B cell (primary cell): ENCODE measurements at regions not wholly inside any gene's neighbourhood (a gene's known extent, or its start where the extent isn't known, plus 50 kb on each side); places are given as distances from the start of the nearest gene placed in this dataset.

Experiments
- ATAC-seq: fragments of 200-7000 bp; cut with Tn5 transposase; one replicate; pipeline ENCODE4 v1.10.0; 2021; ENCODE audit warnings: low read depth, mild to moderate bottlenecking, moderate number of reproducible peaks, moderate library complexity
- CTCF ChIA-PET: fragments of 350-600 bp; sonication (Branson Sonifier 250); formaldehyde crosslinking; loops from one replicate; lab custom pipeline; 2021; ENCODE audit warnings: antibody characterized with exemption, inconsistent platforms; lab: Charles Lee
- POLR2A ChIA-PET: fragments of 350-600 bp; sonication (Branson Sonifier 250); formaldehyde crosslinking; loops from one replicate; lab custom pipeline; 2021; ENCODE audit warnings: antibody characterized with exemption; lab: Charles Lee
- DNase-seq: peaks from one replicate; pipeline ENCODE4 v3.0.0; 2013
- H2AFZ ChIP-seq: 2 replicates; pipeline ENCODE4 v1.6.1; 2012; ENCODE audit warnings: mild to moderate bottlenecking, low read depth, low read length; ENCODE audit not compliant: insufficient read depth, poor library complexity, severe bottlenecking
- H3K27ac ChIP-seq, 2 donors: 1 replicate in 1 of 2; 2 replicates in 1 of 2; pipeline ENCODE4 v1.5.1; 2012 to 2013; ENCODE audit warnings: low read length in 2 of 2, mild to moderate bottlenecking in 2 of 2, moderate library complexity in 1 of 2
- H3K27me3 ChIP-seq, 4 experiments: fragments of 200-600 bp in 1 of 4; sonication (generic) in 1 of 4; replicated peaks in 1 of 4; 1 replicate in 2 of 4; 2 replicates in 2 of 4; pipeline versions ENCODE4 v1.6.1 to v1.7.0; 2013 to 2016; ENCODE audit warnings: low read length in 3 of 4, mild to moderate bottlenecking in 2 of 4, mixed read lengths in 1 of 4, moderate library complexity in 1 of 4; ENCODE audit not compliant: insufficient read depth in 4 of 4, control insufficient read depth in 3 of 4; ENCODE audit errors: control extremely low read depth in 1 of 4
- H3K36me3 ChIP-seq, 2 experiments: replicated peaks in 1 of 2; 1 replicate in 1 of 2; 2 replicates in 1 of 2; pipeline versions ENCODE4 v1.6.1 to v1.7.1; 2013; ENCODE audit warnings: low read length in 1 of 2; ENCODE audit not compliant: insufficient read depth in 2 of 2, control insufficient read depth in 1 of 2; ENCODE audit errors: control extremely low read depth in 1 of 2, extremely low read depth in 1 of 2
- H3K4me1 ChIP-seq, 2 donors: fragments of 200-600 bp in 1 of 2; sonication (generic) in 1 of 2; 1 replicate in 1 of 2; 2 replicates in 1 of 2; pipeline versions ENCODE4 v1.5.1 to v1.6.1; 2013 to 2017; ENCODE audit warnings: low read length in 2 of 2; ENCODE audit not compliant: control insufficient read depth in 2 of 2, insufficient read depth in 2 of 2
- H3K4me2 ChIP-seq: replicated peaks from 2 replicates; pipeline ENCODE3; 2012; ENCODE audit warnings: mild to moderate bottlenecking, low read depth, low read length; ENCODE audit not compliant: poor library complexity, severe bottlenecking
- H3K4me3 ChIP-seq, 5 experiments: fragments of 200-600 bp in 1 of 5; sonication (generic) in 1 of 5; 1 replicate in 3 of 5; 2 replicates in 2 of 5; pipeline versions ENCODE4 v1.5.1 to v1.7.0; 2011 to 2016; ENCODE audit warnings: low read length in 4 of 5, mild to moderate bottlenecking in 4 of 5, low read depth in 2 of 5, control low read depth in 1 of 5, moderate library complexity in 1 of 5; ENCODE audit not compliant: insufficient read depth in 1 of 5; ENCODE audit errors: control extremely low read depth in 1 of 5, extremely low read depth in 1 of 5
- H3K79me2 ChIP-seq: fragments of 200-600 bp; sonication (generic); one replicate; pipeline ENCODE4 v1.6.0; 2016; ENCODE audit warnings: low read length; ENCODE audit not compliant: control insufficient read depth, insufficient read depth
- H3K9ac ChIP-seq: fragments of 200-600 bp; sonication (generic); 2 replicates; pipeline ENCODE4 v1.6.1; 2017; ENCODE audit warnings: mild to moderate bottlenecking, low read length, moderate library complexity
- H3K9me3 ChIP-seq, 3 donors: one replicate each; pipeline versions ENCODE4 v1.6.1 to v1.7.1; 2013; ENCODE audit warnings: low read length in 2 of 3; ENCODE audit not compliant: control insufficient read depth in 2 of 3, insufficient read depth in 1 of 3; ENCODE audit errors: control extremely low read depth in 1 of 3
- H4K20me1 ChIP-seq: 2 replicates; pipeline ENCODE4 v1.6.0; 2012; ENCODE audit warnings: mild to moderate bottlenecking, low read length; ENCODE audit not compliant: insufficient read depth, control insufficient read depth, poor library complexity, severe bottlenecking
- H3K27ac Mint-ChIP-seq: one replicate; pipeline ENCODE4 v1.8.0; 2021; ENCODE audit warnings: mixed read lengths
- H3K27me3 Mint-ChIP-seq: one replicate; pipeline ENCODE4 v1.8.0; 2021; ENCODE audit warnings: mixed read lengths
- H3K4me1 Mint-ChIP-seq: one replicate; pipeline ENCODE4 v1.8.0; 2021; ENCODE audit warnings: mixed read lengths
- H3K4me3 Mint-ChIP-seq: one replicate; pipeline ENCODE4 v1.8.0; 2021; ENCODE audit warnings: mixed read lengths
- H3K9me3 Mint-ChIP-seq: one replicate; pipeline ENCODE4 v1.8.0; 2022; ENCODE audit warnings: mixed read lengths; ENCODE audit not compliant: insufficient read depth
- CTCF ChIP-seq: fragments of 200-600 bp; IDR thresholded peaks from one replicate; pipeline ENCODE4 v1.8.0; 2022; ENCODE audit warnings: antibody characterized with exemption, mild to moderate bottlenecking
- EZH2 ChIP-seq: IDR thresholded peaks from 2 replicates; pipeline ENCODE4 v1.6.1; 2012; ENCODE audit warnings: borderline replicate concordance, low read depth, mild to moderate bottlenecking, moderate library complexity, low read length; ENCODE audit not compliant: insufficient read depth, poor library complexity, severe bottlenecking
- WGBS: methylation state at CpG from one replicate; pipeline ENCODE4 v1.1.5; 2013; ENCODE audit warnings: missing lambda C conversion rate; ENCODE audit not compliant: insufficient coverage; 5-methylcytosine and 5-hydroxymethylcytosine counted together
- intact Hi-C: fragments of 100-400 bp; cut with micrococcal nuclease; formaldehyde crosslinking; loops from one replicate; pipeline ENCODE4 v1.10.0; 2022

GRCh38 chr4:43353552-43353951, 461.0 kb downstream of the GRXCR1 start:
- WGBS, result no CpG with 5 or more reads among the region's 1 CpG
- H3K4me3 Mint-ChIP-seq, result no peak overlapping the region

GRCh38 chr4:43356786-43357185, 464.3 kb downstream of the GRXCR1 start:
- no CpG with 5 or more reads among the region's 3 CpGs for WGBS
- Histone ChIP-seq H3K4me2 (no peak overlapping the region), H3K9ac (no peak overlapping the region), H3K27ac (no peak overlapping the region), H3K79me2 (no peaks in the 10 kb centered on the region), H3K9me3 (no peaks in the 10 kb centered on the region), H2AFZ (no peak overlapping the region), H3K4me3 (no peak overlapping the region), H3K27me3 (no peaks in the 10 kb centered on the region), H4K20me1 (no peaks in the 10 kb centered on the region), H3K4me1 (no peaks in the 10 kb centered on the region), H3K36me3 (no peaks in the 10 kb centered on the region)
- TF ChIP-seq EZH2 (no peak), CTCF (no peak)
- DNase-seq (no peak), ATAC-seq (no peak)
- H3K4me1 Mint-ChIP-seq, result no peaks in the 10 kb centered on the region
- intact Hi-C loops, result no loop called here
- H3K9me3 Mint-ChIP-seq, result no peaks in the 10 kb centered on the region
- H3K27ac Mint-ChIP-seq, result no peak overlapping the region
- CTCF ChIA-PET, result no interaction called here
- POLR2A ChIA-PET, result no interaction called here
- H3K4me3 Mint-ChIP-seq, result no peak overlapping the region
- H3K27me3 Mint-ChIP-seq, result no peaks in the 10 kb centered on the region

More at GRCh38 chr4:43353552-43353951, 461.0 kb downstream of the GRXCR1 start:
- ChIA-PET CTCF (no interaction called here), POLR2A (no interaction called here)
- Histone ChIP-seq H3K79me2 (no peaks in the 10 kb centered on the region), H3K4me1 (no peaks in the 10 kb centered on the region), H3K9me3 (no peaks in the 10 kb centered on the region), H3K9ac (no peak overlapping the region), H3K4me2 (no peak overlapping the region), H4K20me1 (no peaks in the 10 kb centered on the region), H3K27me3 (no peaks in the 10 kb centered on the region), H3K27ac (no peak overlapping the region), H3K36me3 (no peaks in the 10 kb centered on the region), H2AFZ (no peak overlapping the region), H3K4me3 (no peak overlapping the region)
- DNase-seq (no peak), ATAC-seq (no peak)
- intact Hi-C loops, result no loop called here
- Mint-ChIP-seq H3K27me3 (no peaks in the 10 kb centered on the region), H3K4me1 (no peaks in the 10 kb centered on the region), H3K27ac (no peak overlapping the region), H3K9me3 (no peaks in the 10 kb centered on the region)
- TF ChIP-seq EZH2 (no peak), CTCF (no peak)
